Activated T-cell treated with anti-CD3 and anti-CD28 coated beads, Interleukin-2, amount 50 U/mL, for 24 hours (primary cell): ENCODE measurements at regions not wholly inside any gene's neighbourhood (a gene's known extent, or its start where the extent isn't known, plus 50 kb on each side); places are given as distances from the start of the nearest gene placed in this dataset.

Experiments used
- DNase-seq: peaks from one replicate; pipeline ENCODE4 v3.0.0-alpha.2; 2020
- H3K27ac Mint-ChIP-seq: 2 replicates; pipeline ENCODE4 v1.8.0; 2020; ENCODE audit warnings: mild to moderate bottlenecking, mixed read lengths
- H3K27me3 Mint-ChIP-seq: 2 replicates; pipeline ENCODE4 v1.8.0; 2020; ENCODE audit warnings: mixed read lengths
- H3K36me3 Mint-ChIP-seq: 2 replicates; pipeline ENCODE4 v1.8.0; 2020; ENCODE audit warnings: low read depth, mixed read lengths
- H3K4me1 Mint-ChIP-seq: 2 replicates; pipeline ENCODE4 v1.8.0; 2020; ENCODE audit warnings: low read depth, mixed read lengths
- H3K4me3 Mint-ChIP-seq: 2 replicates; pipeline ENCODE4 v1.8.0; 2020; ENCODE audit warnings: mild to moderate bottlenecking, moderate library complexity, mixed read lengths
- H3K9me3 Mint-ChIP-seq: 2 replicates; pipeline ENCODE4 v1.8.0; 2020; ENCODE audit warnings: mixed read lengths

- peaks cover 16% of the 10 kb centered on the region for H3K27me3 Mint-ChIP-seq
- DNase-seq, result no peak
- no peaks in the 10 kb centered on the region for H3K4me1 Mint-ChIP-seq
- no peak overlapping the region for H3K4me3 Mint-ChIP-seq
- H3K36me3 Mint-ChIP-seq, result no peaks in the 10 kb centered on the region
- no peak overlapping the region for H3K27ac Mint-ChIP-seq
- H3K9me3 Mint-ChIP-seq, result no peaks in the 10 kb centered on the region
Observed at GRCh38 chr1:117793413-117793812, 136.0 kb downstream of the GDAP2 start.

- H3K9me3 Mint-ChIP-seq, result no peaks in the 10 kb centered on the region
- H3K4me3 Mint-ChIP-seq, result no peak overlapping the region
- peaks cover 18% of the 10 kb centered on the region for H3K27me3 Mint-ChIP-seq
- H3K27ac Mint-ChIP-seq, result no peak overlapping the region
- no peaks in the 10 kb centered on the region for H3K4me1 Mint-ChIP-seq
- H3K36me3 Mint-ChIP-seq, result no peaks in the 10 kb centered on the region
- DNase-seq, result no peak
Observed at GRCh38 chr1:117794073-117794472, 135.3 kb downstream of the GDAP2 start.

- no peak overlapping the region for H3K4me3 Mint-ChIP-seq
- no peaks in the 10 kb centered on the region for H3K36me3 Mint-ChIP-seq
- no peak overlapping the region for H3K27ac Mint-ChIP-seq
- DNase-seq, result no peak
- no peaks in the 10 kb centered on the region for H3K4me1 Mint-ChIP-seq
- peaks cover 22% of the 10 kb centered on the region for H3K27me3 Mint-ChIP-seq
- no peaks in the 10 kb centered on the region for H3K9me3 Mint-ChIP-seq
Observed at GRCh38 chr1:117795190-117795589, 134.2 kb downstream of the GDAP2 start.

GRCh38 chr1:117795792-117796191 is 133.6 kb downstream of the GDAP2 start:
- no peaks in the 10 kb centered on the region for H3K36me3 Mint-ChIP-seq
- H3K9me3 Mint-ChIP-seq, result no peaks in the 10 kb centered on the region
- no peaks in the 10 kb centered on the region for H3K4me1 Mint-ChIP-seq
- peaks cover 17% of the 10 kb centered on the region for H3K27me3 Mint-ChIP-seq
- H3K27ac Mint-ChIP-seq, result no peak overlapping the region
- no peak overlapping the region for H3K4me3 Mint-ChIP-seq
- no peak for DNase-seq

GRCh38 chr1:117796226-117796625 is 133.2 kb downstream of the GDAP2 start:
- Mint-ChIP-seq H3K4me3 (no peak overlapping the region), H3K27me3 (peaks cover 16% of the 10 kb centered on the region), H3K27ac (no peak overlapping the region)

GRCh38 chr1:117798550-117798949 is 130.9 kb downstream of the GDAP2 start:
- DNase-seq, result no peak
- Mint-ChIP-seq H3K27me3 (peaks cover 19% of the 10 kb centered on the region), H3K4me3 (no peak overlapping the region)

More at GRCh38 chr1:117796226-117796625, 133.2 kb downstream of the GDAP2 start:
- Mint-ChIP-seq H3K9me3 (no peaks in the 10 kb centered on the region), H3K36me3 (no peaks in the 10 kb centered on the region), H3K4me1 (no peaks in the 10 kb centered on the region)
- no peak for DNase-seq

GRCh38 chr1:117802531-117803257 is 126.7 kb downstream of the GDAP2 start:
- H3K27me3 Mint-ChIP-seq, result peaks cover 29% of the 10 kb centered on the region
- no peaks in the 10 kb centered on the region for H3K36me3 Mint-ChIP-seq
- no peaks in the 10 kb centered on the region for H3K4me1 Mint-ChIP-seq
- H3K9me3 Mint-ChIP-seq, result no peaks in the 10 kb centered on the region
- no peak overlapping the region for H3K4me3 Mint-ChIP-seq
- no peak for DNase-seq
- no peak overlapping the region for H3K27ac Mint-ChIP-seq

More at GRCh38 chr1:117798550-117798949, 130.9 kb downstream of the GDAP2 start:
- Mint-ChIP-seq H3K36me3 (no peaks in the 10 kb centered on the region), H3K4me1 (no peaks in the 10 kb centered on the region), H3K27ac (no peak overlapping the region), H3K9me3 (no peaks in the 10 kb centered on the region)

DNA sequence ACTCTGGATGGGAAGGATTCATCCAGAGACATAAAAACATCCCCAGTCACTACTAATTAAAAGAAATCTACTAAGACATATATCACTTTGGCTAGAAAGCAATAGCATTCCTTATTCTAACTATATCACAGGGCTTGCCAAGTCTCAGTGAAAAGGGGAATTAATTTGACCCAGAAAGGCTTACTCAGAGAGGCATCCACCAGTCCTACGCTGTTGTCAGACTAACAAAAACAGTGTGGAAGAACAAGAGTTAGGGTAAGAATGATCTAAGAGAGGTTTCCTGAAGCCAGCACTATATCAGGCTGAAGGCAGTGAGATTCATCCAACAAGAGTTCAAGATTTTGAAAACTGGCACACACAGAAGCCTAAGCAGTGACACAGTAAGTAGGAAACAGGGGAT is 126.1 kb downstream of the GDAP2 start:
- H3K27ac Mint-ChIP-seq, result no peak overlapping the region
- no peak for DNase-seq
- no peaks in the 10 kb centered on the region for H3K9me3 Mint-ChIP-seq
- no peaks in the 10 kb centered on the region for H3K36me3 Mint-ChIP-seq
- H3K4me3 Mint-ChIP-seq, result no peak overlapping the region
- H3K27me3 Mint-ChIP-seq, result peaks cover 29% of the 10 kb centered on the region
- H3K4me1 Mint-ChIP-seq, result no peaks in the 10 kb centered on the region

GRCh38 chr1:117809764-117810163 is 119.7 kb downstream of the GDAP2 start:
- H3K9me3 Mint-ChIP-seq, result no peaks in the 10 kb centered on the region
- H3K36me3 Mint-ChIP-seq, result no peaks in the 10 kb centered on the region

DNA sequence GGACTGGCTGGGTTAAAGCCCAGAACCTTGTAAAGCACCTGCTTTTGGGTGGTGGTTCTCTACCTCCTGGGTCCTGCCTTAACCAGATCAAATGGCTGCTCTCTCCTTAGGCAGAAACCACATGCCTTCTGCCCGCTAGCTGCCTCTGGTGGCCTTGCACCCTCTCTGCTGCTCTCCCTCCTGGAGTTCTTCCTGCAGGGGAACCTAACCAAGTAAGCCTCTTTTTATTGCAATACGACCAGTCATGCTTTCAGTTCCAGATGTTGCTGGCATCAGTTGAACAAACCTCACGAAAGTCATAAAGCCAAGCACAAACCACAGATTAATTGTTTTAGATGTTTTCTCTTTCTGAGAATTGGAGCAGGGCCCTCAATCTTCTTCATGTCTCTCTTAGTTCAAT is 118.9 kb downstream of the GDAP2 start:
- DNase-seq, result no peak
- Mint-ChIP-seq H3K4me3 (no peak overlapping the region), H3K9me3 (no peaks in the 10 kb centered on the region), H3K27me3 (peaks cover 5% of the 10 kb centered on the region), H3K27ac (no peak overlapping the region), H3K36me3 (no peaks in the 10 kb centered on the region), H3K4me1 (no peaks in the 10 kb centered on the region)

More at GRCh38 chr1:117809764-117810163, 119.7 kb downstream of the GDAP2 start:
- H3K4me3 Mint-ChIP-seq, result no peak overlapping the region
- peaks cover 5% of the 10 kb centered on the region for H3K27me3 Mint-ChIP-seq
- DNase-seq, result no peak
- no peak overlapping the region for H3K27ac Mint-ChIP-seq
- no peaks in the 10 kb centered on the region for H3K4me1 Mint-ChIP-seq

DNA sequence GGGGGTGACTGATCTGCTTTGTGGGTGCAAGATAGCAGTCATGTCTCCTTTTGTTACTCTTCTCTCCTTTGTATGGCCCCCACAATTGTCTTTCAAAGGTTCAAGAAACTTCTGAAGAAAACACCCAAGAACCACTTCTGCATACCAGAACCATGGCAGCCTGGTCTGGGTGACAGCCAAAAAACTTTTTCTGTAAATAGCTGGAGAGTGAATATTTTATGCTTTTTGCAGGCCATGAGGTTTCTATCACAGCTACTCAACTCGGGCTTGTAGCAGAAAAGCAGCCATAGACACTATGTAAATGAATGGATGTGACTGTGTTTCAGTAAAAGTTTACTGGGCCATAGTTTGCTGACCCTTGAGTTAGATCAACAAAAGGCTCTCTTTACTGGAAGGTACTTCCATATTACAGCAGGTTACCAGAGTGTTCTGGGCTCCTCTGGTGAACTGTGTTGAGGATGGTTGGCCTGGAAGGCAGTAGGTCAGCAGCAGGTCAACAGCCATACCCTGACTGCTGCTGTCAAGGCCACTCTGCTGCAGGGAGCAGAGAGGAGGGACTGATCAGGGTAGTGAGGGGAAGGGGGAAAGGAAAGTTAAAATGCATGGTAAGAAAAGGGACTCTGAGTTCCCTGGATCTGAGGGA is 116.4 kb downstream of the GDAP2 start:
- Mint-ChIP-seq H3K4me3 (no peak overlapping the region), H3K27me3 (no peaks in the 10 kb centered on the region), H3K27ac (no peak overlapping the region), H3K36me3 (no peaks in the 10 kb centered on the region), H3K9me3 (no peaks in the 10 kb centered on the region), H3K4me1 (no peaks in the 10 kb centered on the region)
- DNase-seq, result no peak
